ENCODE measurements at regions not wholly inside any gene's neighbourhood (a gene's known extent, or its start where the extent isn't known, plus 50 kb on each side); places are given as distances from the start of the nearest gene placed in this dataset.

GRCh38 chr5:116674881-116675625, 100.4 kb upstream of the SEMA6A start:
- TF ChIP-seq CTCF (IDR thresholded peaks at IDR 0.05; ENCODE audit: low read depth, low read length, poor library complexity, severe bottlenecking) (no peak), EZH2phosphoT487 (IDR thresholded peaks at IDR 0.05; ENCODE audit: borderline replicate concordance, low read length) (no peak)
